22Rv1 (cell line): ENCODE measurements at regions not wholly inside any gene's neighbourhood (a gene's known extent, or its start where the extent isn't known, plus 50 kb on each side); places are given as distances from the start of the nearest gene placed in this dataset.

ENCODE experiments used
- H3K27ac ChIP-seq: fragments of 450-650 bp; 2 replicates; pipeline ENCODE4 v1.5.1; 2017
- ZFX ChIP-seq: fragments of 450-650 bp; IDR thresholded peaks from 2 replicates; pipeline ENCODE4 v1.6.1; 2017; ENCODE audit warnings: antibody characterized with exemption, borderline replicate concordance
- TF ChIP-seq, protein P1 (sequence below): fragments of 450-650 bp; IDR thresholded peaks from 2 replicates; pipeline ENCODE4 v1.5.1; 2017; ENCODE audit warnings: mild to moderate bottlenecking

DNA sequence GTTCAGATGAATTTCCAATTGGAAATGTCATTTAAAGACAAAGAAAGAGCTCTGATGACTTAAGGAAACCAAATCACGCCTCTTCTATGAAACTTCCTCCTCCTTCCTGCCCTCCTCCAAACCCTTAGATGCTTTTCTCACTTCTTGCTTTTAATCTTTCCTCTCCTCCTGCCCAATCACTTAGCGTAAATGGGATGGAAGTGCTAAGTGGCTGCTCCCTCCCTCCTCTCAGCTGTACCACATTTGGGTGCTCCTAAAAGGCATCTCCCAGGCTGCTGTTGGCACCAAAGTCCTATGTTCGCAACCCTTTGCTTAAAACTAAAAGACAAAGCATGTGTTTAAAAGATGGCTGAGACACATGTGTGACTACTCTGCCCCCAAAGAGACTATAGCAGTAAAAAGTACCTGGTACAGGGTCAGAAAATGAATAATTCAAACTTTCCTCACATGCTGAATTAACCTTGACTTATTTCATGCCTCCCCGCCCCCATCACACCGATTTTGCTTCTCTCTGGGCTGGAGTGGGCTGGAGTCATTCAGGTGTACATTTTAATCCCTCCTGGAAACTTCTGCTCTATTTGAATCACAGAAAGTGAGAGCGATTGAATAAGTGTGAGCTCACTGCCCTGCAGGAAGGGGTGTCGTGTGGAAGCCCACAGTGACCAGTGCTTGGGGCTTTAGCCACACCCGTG lies 59.2 kb upstream of the KLF7 start:
- TF ChIP-seq, protein P1, sequence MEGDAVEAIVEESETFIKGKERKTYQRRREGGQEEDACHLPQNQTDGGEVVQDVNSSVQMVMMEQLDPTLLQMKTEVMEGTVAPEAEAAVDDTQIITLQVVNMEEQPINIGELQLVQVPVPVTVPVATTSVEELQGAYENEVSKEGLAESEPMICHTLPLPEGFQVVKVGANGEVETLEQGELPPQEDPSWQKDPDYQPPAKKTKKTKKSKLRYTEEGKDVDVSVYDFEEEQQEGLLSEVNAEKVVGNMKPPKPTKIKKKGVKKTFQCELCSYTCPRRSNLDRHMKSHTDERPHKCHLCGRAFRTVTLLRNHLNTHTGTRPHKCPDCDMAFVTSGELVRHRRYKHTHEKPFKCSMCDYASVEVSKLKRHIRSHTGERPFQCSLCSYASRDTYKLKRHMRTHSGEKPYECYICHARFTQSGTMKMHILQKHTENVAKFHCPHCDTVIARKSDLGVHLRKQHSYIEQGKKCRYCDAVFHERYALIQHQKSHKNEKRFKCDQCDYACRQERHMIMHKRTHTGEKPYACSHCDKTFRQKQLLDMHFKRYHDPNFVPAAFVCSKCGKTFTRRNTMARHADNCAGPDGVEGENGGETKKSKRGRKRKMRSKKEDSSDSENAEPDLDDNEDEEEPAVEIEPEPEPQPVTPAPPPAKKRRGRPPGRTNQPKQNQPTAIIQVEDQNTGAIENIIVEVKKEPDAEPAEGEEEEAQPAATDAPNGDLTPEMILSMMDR: no peak
- TF ChIP-seq ZFX: no peak
- H3K27ac ChIP-seq: no peak overlapping the region

DNA sequence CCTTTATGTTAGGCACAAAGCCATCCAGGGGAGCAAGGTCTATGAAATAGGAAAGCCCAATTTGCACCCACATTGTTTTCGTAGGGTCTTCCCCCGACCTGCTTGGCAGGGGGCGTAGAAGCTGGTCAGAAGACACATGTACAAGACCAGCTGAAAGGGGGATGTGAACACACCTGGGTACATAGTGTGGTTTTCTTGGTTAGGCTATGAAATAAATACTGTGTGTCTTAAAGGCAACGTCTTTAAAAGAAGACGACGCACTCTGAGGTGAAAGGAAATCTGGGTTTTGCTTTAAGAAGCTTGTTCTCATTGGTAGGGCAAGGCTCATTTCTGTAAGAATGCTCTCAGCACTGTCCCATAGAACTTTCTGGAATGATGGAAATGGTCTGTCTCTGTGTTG lies 60.0 kb upstream of the KLF7 start:
- no peak overlapping the region for H3K27ac ChIP-seq

DNA sequence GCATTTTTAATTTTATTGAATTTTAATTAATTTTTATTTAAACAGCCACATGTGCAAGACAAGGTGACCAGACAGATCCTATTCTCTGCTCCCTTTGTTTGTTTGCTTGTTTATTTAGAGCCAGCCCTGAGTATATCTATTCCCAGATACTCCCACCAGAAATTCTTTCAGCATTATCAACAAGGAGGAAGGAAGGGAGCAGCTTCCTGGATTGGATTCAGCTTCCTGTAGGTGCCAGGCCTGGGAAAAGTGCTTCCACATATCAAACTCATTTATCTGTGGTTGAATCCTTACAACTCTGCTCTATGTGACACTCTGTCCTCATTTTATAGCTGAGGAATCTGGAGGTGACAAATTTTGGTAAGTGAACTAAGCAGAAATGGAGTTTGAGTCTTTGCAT lies 60.5 kb upstream of the KLF7 start:
- no peak overlapping the region for H3K27ac ChIP-seq
- TF ChIP-seq, protein P1: no peak
- no peak for TF ChIP-seq ZFX

More for the DNA sequence above, 60.0 kb upstream of the KLF7 start:
- TF ChIP-seq, protein P1: no peak
- no peak for TF ChIP-seq ZFX

DNA sequence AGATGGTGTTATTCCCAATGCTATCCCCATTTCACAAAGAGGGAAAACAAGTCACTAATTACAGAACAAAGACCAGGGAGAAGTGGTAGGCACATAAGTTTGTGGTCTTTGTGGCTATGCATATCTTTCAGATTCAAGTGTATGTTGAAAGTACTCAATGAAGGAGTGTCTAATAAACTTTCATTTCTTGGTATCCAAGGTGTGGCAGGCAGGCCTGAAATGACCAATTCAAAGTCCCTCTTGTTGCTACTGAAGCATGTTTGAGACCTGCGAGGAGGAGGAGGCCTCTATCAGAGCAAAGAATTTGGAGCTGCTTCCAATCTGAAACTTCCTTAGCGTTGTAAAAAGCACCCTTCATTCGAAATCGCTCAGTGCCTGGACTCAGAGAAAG lies 60.9 kb upstream of the KLF7 start:
- TF ChIP-seq, protein P1: no peak
- TF ChIP-seq ZFX: no peak
- H3K27ac ChIP-seq: no peak overlapping the region

DNA sequence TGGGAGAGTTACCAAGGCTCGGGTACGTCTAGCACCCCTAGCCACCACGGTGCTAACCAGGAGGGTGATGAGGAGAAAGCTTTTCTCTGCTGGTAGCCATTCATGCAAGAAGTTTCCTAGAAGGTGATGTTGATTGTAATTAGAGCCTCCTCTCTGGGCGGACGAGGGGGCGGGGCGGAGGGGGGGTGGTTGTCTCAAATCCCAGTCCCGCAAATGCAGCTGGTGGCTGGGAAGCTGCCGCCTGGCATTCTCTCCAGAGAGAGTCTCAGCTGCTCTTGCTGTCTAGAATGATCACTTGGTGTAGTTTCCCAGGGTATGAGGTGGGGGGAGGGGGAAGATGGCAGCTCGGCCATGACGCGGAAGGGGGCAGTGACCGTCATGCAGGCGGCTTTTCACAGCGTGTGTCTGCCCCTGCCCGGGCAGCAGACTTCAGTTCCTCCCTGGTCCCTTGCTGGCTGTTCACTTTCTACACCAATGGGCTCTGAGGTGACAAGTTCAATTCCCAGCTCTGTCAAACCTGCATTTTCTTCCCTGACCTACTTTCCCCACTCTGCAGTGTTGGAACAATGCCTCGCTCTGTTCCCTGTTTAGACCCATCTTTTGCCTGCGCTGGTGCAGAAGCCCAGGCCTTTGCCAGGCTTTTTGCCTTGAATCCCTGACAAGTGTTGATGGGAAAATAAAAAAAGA lies 61.5 kb upstream of the KLF7 start:
- no peak overlapping the region for H3K27ac ChIP-seq
- TF ChIP-seq, protein P1: no peak
- no peak for TF ChIP-seq ZFX

DNA sequence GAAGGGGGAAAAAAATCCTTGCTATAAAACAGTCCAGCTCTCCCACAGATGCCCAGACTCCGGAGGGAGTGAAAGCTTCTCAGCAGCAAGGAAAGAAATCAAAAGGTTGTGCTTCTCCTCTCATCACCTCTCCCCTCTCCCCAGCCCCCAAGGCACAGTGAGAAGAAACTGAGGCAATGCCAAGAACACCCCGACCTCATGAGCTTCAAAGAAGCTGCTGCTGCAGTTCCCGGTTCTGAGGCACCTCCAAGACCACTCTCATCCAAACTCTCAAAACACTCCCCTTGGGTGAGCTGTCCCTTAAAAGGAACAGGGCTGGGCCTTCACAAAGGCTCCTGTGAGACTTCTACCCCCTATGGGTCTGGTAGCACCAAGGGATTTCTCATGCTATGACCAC lies 62.0 kb upstream of the KLF7 start:
- H3K27ac ChIP-seq: no peak overlapping the region
- TF ChIP-seq, protein P1: no peak
- TF ChIP-seq ZFX: no peak

DNA sequence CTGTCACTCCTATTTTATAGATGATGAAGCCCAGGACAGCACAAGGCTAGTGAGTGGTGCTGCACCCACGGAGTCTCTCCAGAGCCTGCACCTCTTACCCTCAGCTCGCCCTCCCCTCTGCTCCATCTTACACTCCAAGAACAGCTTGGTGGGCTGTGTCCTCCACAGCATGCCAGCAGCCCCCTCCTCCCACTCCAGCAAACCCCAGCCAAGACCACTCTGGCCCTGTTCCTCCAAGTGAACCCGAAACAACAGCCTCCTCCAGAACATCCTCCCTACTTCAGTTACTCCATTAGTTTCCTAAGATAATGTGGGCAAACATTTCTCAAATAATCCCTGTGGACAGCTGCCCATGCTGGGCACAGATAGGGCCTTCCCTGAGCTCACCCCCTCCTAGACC lies 62.7 kb upstream of the KLF7 start:
- no peak for TF ChIP-seq ZFX
- TF ChIP-seq, protein P1: no peak
- no peak overlapping the region for H3K27ac ChIP-seq
